ENCODE measurements at regions not wholly inside any gene's neighbourhood (a gene's known extent, or its start where the extent isn't known, plus 50 kb on each side); places are given as distances from the start of the nearest gene placed in this dataset.

GRCh38 chr22:27668828-27669797 lies 132.4 kb downstream of the MN1 start:
- Mint-ChIP-seq H3K9me3 (peaks cover 5% of the 10 kb centered on the region), H3K27me3 (ENCODE audit: low read depth) (no peaks in the 10 kb centered on the region), H3K27ac (ENCODE audit: unreplicated experiment) (peak overlapping the region; percentile 35), H3K4me3 (peak overlapping the region; percentile 27), H3K36me3 (ENCODE audit: low read depth) (peaks cover 5% of the 10 kb centered on the region), H3K4me1 (peaks cover 82% of the 10 kb centered on the region)
- TF ChIP-seq CTCF (conservative IDR thresholded peaks at IDR 0.05), result no peak
- no peak for DNase-seq (ENCODE audit: low read depth, low spot score)

DNA sequence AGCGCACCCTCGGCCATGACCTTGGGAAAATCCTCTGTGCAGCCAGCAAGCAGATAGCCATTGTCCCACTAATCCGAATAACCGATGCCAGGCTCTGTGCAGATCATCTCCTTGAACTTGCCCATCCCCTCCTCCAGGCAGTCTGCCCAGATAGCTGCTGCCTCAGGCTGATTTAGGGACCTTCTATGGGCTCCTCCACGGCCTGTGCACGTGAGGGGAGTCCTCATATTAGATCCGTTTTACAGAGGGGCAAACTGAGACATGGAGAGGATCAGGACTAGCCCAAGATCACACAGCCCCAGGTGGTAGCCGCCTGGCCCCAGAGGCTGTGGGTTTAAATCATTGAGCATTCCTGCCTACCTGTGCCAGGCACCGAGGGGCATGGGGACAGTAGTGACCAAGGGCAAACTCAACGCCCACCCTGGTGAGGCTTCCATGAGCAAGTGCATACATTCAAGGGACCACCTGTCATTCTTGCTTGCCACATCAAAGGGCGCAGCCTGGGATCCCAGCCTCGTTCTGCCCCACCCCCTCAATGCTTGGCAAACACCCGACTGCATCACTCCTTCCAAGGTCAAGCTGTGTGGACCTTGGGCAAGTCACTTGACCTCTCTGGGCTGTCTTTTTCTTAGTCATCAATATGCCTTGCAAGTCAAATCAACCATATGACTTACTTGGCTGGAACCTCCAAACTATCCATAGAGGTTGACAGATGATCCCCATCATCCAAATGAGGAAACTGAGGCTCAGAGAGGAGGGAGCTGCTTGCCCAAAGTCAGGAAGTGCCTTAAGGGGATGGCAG lies 131.6 kb downstream of the MN1 start:
- Mint-ChIP-seq H3K9me3 (peaks cover 5% of the 10 kb centered on the region), H3K36me3 (ENCODE audit: low read depth) (peaks cover 5% of the 10 kb centered on the region), H3K4me3 (peak overlapping the region; percentile 29), H3K4me1 (peaks cover 84% of the 10 kb centered on the region), H3K27me3 (ENCODE audit: low read depth) (no peaks in the 10 kb centered on the region), H3K27ac (ENCODE audit: unreplicated experiment) (peak overlapping the region; percentile 19)
- no peak for TF ChIP-seq CTCF (conservative IDR thresholded peaks at IDR 0.05)
- no peak for DNase-seq (ENCODE audit: low read depth, low spot score)

GRCh38 chr22:27670701-27671412 lies 130.7 kb downstream of the MN1 start:
- peak; percentile 75 for DNase-seq (ENCODE audit: low read depth, low spot score)
- peaks cover 77% of the 10 kb centered on the region for H3K4me1 Mint-ChIP-seq
- peak overlapping the region; percentile 56 for H3K4me3 Mint-ChIP-seq
- H3K27ac Mint-ChIP-seq (ENCODE audit: unreplicated experiment), result peak overlapping the region; percentile 96
- no peak for TF ChIP-seq CTCF (conservative IDR thresholded peaks at IDR 0.05)
- peaks cover 5% of the 10 kb centered on the region for H3K9me3 Mint-ChIP-seq
- no peaks in the 10 kb centered on the region for H3K27me3 Mint-ChIP-seq (ENCODE audit: low read depth)
- H3K36me3 Mint-ChIP-seq (ENCODE audit: low read depth), result peaks cover 5% of the 10 kb centered on the region

GRCh38 chr22:27671413-27671935 lies 130.1 kb downstream of the MN1 start:
- no peak for DNase-seq (ENCODE audit: low read depth, low spot score)
- Mint-ChIP-seq H3K27ac (ENCODE audit: unreplicated experiment) (peak overlapping the region; percentile 96), H3K27me3 (ENCODE audit: low read depth) (no peaks in the 10 kb centered on the region), H3K4me3 (peak overlapping the region; percentile 12), H3K9me3 (peaks cover 4% of the 10 kb centered on the region), H3K36me3 (ENCODE audit: low read depth) (peaks cover 5% of the 10 kb centered on the region), H3K4me1 (peaks cover 81% of the 10 kb centered on the region)
- no peak for TF ChIP-seq CTCF (conservative IDR thresholded peaks at IDR 0.05)
